ENCODE measurements at regions not wholly inside any gene's neighbourhood (a gene's known extent, or its start where the extent isn't known, plus 50 kb on each side); places are given as distances from the start of the nearest gene placed in this dataset.
A peak's percentile ranks its signal among the peaks of the same experiment; 100 is the strongest.

DNA sequence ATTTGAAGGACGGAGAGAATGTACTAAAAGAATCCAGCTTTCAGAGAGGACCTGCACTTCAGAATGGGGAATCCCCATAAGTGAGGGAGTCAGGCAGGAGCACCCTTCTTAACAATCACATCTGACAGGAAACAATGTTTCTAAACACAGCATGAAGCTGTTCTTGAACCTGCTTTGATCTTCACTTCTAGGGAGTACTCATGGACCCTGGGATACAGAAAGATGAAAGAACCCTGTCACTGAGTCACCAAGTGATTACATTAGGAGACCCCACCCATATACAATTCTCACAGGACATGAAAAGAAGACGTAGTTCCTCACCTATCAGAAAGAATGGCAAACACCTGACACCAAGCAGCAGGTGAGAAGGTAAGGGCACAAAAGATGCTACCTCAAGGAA, 296.9 kb upstream of the ZC3H12C start:
- DNase-seq = no peak

DNA sequence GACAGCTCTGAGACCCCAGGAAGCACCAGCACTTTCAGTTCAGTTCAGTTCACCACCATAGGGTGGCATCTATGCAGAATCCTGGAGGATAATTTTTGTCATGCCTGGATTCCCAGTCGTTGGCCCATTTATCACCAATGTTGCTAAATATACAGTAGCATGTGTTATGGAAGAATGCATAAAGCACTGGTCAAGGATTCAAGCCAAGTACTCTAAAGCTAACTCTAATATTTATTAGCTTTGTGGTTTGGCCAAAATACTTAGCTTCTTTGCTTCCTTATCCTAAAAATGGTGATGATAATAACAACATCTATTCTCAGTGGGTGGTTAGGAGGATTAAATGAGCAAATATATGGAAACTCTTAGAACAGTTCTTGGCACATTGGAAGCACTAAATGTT, 294.7 kb upstream of the ZC3H12C start:
- DNase-seq = no peak

DNA sequence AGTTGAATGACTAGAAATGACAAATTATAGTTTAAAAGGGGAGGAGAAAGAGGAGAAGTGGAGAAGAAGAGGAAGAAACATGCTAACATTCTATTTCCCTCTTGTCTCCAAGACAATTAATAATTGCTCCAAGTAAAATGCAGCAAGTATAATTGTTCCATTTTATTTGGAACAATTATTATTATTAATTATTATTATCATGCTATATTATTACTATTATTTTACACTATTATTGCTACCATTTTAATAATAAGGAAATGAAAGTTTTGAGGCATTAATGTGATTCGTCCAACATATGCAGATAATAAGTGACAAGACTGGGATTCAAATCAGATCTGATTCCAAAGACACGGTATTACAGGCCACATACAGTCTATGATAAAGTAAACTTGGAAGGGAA, 293.6 kb upstream of the ZC3H12C start:
- DNase-seq = no peak

DNA sequence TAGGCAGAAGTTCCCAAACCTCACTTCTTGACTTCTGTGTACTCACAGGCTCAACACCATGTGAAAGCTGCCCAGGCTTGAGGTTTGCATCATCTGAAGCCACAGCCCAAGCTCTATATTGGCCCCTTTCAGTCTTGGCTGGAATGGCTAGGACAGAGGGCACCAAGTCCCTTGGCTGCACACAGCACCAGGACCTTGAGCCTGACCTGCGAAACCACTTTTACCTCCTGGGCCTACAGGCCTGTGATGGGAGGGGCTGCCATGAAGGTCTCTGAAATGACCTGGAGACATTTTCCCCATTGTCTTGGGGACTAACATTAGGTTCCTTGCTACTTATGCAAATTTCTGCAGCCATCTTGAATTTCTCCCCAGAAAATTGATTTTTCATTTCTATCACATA, 288.3 kb upstream of the ZC3H12C start:
- DNase-seq = no peak

DNA sequence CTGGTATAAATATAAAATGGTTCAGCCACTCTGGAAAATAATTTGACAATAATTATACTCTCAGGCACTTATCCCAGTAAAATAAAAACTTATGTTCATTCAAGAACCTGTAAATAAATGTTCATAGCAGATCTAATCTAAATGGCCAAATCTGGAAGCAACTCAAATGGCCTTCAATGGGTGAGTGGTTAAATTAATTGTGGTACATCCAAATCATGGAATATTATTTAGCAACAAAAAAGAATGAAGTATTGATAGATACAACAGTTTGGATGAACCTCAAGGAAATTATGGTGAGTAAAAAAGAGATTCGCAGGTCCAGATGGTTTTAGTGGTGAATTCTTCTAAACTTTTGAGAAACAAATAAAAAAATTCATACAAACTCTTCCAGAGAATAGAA, 287.0 kb upstream of the ZC3H12C start:
- DNase-seq = no peak

DNA sequence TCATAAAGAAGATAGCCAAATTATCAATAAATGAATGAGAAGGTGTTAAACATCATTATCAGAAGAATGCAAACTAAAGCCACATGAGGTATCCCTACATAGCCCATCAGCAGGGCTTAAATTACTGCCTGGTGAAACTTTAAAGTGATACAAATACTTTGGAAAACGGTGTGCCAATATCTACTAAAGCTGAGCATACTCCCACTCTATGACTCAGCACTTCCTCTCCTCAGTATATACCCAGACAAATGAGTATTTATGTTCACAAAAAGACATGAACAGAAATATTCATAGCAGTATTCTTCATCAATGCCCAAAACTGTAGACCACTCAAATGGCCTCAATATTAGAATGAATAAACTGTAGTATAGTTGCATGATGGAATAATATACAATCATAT, 284.6 kb upstream of the ZC3H12C start:
- DNase-seq = no peak

DNA sequence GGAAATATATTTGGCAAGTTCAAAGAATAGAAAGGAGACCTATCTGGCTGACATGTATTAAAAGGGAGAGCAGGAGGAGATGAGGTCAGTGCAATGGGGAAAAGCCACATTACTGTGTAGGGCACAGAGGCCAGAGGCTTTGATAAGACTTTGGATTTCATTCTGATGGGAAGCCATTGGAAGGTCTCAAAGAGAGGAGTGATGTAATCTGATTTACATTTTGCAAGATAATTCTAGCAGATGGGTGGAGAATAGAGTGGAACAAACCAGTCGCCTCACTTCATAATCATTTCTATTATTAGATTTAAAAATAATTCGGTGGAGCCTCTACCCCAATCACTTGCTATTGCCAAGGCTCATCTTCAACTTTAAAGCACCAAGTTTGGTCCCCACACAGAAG, 278.4 kb upstream of the ZC3H12C start:
- DNase-seq = no peak

DNA sequence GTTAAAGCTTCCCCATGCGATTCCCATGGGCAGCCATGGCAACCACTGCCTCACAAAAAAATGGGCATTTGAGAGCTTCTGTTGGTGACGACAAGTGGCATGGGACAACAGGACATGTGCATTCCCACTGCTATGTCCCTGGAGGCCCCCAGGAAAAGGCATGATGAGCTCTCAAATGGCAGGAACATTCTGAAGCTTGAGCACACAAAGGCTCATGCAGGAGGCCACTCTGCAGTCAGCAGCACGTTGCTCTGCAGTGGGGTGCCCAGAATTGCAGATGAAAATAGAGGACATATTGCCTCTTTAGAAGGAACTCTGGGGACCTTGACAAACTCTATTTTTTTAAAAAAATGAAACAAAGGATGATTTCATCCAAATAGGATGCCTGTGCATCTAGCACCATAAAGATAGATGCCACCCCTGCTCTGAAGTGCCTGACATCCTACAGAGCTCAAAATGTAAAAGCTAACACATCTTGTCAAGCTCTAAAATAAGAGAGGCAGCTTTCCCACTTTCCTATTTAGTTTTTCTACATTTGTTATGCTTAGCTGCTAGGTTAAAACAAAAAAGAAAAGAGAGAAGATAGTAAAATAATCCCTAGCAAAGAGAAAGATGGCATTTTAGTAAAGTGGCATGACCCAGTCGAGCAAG, 277.6 kb upstream of the ZC3H12C start:
- DNase-seq = no peak

DNA sequence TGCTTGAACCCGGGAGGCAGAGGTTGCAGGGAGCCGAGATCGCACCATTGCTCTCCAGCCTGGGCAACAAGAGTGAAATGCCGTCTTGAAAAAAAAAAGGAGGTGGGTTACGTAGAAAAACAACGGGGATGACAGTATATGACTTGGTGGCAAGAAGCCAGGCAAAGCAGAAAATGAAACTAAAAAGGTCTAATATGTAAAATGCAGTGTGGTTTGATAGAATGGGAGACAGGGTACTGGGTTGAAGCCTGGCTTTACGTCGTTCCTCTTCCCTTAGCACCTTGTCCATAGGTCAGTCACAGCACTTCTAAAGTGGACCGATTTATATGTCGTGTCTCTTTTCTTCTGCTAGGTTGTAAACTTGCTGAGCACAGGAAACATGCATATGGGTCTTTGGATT, 274.9 kb upstream of the ZC3H12C start:
- DNase-seq = no peak

DNA sequence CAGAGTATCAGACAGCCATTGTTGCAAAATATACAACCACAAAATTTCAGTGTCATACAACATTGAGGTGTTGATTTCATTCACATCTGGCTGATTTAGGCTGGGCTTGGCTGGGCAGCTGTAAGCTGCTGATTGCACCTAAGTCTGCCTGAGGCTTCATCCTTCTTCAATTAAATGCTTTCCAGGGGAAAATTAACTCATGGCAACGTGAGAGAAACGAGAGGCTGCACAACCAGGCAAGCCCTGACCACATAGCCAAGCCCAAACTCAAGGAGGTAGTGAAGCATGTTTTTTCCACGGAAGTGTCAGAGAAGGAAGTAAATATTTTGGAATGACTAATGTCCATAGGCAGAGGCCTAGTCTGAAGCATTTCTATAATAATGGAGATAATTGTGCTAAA, 273.8 kb upstream of the ZC3H12C start:
- DNase-seq = no peak

DNA sequence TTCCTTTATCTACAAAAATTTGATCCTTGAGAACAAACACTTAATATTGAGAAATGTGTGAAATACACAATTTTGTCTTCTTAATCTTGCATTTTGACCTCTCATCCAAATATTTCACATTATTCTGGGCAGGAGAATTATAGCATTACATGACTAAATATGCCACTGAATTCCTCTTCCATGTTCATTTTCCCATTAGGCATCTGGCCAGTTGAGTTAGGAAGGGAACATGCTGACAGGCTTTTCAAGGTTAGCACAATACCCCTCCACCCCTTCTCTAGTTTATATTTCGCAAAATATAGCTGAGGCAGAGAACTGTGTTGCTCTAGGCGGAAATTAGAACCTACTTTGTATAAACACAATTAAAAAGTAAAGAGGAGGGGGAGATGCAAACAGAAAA, 271.7 kb upstream of the ZC3H12C start:
- no peak for DNase-seq

DNA sequence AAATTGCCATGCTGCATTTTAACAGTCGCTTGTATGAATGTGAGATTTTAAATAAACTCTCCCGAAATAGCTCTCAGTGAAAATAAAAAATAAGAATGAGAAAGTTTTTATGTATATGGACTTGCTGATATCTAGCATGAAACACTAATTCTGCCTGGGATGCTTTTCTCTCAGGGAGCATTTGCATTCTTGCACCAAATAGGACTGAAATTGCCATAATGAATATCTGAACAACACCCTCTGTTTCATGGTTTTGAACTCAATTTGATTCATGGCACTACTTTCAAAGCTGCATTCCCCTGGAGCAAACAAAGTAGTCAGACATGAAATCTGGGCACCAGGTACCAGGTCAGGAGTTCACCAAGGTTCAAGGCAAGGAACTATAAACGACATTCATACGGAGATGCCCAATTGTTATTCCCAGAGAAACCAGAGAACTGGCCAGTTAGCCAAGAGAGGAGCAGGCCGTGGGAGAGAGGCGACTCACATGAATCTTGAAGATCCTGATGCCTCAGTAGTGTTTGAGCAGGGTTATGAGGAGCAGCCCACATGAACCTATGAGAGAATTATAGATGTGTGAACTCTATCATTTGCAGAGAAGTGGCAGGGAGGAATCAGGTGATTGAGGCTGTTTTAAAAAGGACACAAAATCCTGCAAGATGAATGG, 270.6 kb upstream of the ZC3H12C start:
- DNase-seq = no peak

DNA sequence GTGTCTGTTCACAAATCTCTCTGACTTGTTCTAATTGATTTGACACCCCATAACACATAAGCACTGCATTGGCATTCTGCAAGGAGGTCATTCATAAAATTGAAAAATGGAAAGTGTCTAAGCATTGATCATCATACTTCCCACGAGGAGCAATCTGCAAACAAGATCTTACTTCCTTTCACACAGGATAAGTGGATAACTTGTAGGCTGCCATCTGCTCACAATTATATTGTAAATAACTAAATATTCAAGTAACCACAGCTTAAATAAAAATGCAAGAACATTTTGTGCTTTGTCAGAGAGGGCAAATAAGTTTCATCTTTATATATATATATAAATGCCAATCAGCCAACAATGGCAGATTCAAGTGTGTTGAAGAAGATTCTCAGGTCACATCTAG, 264.8 kb upstream of the ZC3H12C start:
- no peak for DNase-seq

DNA sequence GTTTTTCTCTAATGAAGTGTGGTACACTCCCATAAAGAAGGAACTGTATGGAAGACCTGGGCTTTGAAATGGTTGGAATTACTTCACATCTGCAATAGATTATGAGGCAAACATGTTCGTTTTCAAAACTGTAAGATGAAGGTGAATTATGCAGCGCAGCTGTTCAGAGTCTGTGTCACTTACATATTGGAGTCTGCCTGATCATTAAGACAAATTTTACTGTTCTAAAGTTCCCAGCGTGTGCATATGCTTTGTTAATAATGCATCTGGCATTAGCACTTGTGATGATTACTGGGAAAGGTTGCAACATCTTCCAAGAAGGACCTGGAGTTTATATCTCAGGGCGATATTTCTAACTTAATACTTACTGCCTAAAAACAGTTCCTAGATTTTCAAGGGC, 255.2 kb upstream of the ZC3H12C start:
- DNase-seq = no peak

DNA sequence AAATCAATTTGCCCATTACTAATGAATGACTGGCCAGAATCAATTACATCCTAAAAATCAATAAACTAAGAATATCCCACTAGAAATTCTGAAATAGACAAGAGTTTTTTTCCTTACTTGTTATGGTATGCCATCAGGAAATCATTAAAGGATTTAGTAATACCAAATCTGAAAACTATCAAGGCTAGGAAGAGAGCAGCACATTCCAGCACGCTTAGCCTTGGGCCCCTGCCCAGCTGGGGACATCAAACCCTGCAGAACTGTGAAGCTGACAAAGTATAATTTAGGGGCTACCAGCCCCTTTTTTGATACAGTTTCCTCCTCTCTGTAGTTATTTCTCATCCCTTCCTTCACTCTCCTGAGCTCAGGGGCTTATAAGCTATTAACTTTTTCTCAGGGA, 247.8 kb upstream of the ZC3H12C start:
- DNase-seq = no peak

DNA sequence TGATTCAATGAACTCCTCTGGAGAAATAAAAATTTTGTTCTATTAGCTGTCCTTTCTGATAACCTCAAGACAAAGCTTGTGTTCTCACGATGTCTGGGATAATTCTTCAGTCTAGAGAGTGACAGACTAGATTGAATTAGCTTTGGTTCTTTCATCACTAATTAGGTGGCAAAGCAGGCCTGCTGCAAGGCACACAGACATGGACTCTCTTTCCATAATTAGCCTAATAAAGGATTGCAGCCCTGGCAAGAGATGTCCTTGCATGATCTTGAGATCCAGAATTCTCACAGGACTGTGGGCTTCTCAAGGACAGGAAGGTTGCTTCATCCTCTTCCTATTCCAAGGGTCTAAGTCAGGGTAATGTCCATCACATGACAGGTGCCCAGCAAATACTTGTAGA, 245.6 kb upstream of the ZC3H12C start:
- no peak for DNase-seq

DNA sequence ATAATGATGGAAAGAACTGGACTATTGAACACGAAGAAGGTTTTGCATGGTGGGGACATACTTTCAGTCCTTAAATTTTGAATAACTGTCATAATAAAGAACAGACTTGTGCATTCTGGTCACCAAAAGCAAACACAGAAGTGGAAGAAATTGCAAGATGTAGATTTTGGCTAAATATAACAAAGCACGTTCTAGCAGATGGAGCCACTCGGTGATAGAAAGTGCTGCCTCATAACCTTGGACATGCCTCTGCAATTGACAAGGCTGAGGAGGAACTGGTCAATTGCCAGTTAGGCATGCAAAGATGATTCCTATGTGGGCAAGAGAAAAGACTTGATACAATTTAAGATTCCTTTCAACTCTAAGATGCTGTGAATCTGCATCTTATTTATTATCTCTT, 244.1 kb upstream of the ZC3H12C start:
- DNase-seq = no peak

DNA sequence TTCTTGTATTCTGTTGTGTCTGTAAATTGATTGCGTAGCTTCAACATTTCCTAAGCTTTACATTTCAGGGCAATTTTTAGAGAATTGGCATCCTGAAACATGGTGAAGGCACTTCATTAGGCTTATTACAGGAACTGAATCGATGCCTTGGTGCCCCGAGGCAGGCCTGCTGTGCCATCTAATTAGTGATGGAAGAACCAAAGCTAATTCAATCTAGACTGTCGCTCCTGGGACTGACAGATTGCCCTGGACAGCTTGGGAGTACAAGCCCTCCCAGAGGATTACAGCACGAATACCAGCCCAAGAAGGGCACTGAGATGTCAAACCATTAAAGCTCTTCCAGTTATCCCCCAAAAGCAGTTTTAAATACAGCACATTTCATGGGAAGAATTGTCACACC, 243.2 kb upstream of the ZC3H12C start:
- no peak for DNase-seq

DNA sequence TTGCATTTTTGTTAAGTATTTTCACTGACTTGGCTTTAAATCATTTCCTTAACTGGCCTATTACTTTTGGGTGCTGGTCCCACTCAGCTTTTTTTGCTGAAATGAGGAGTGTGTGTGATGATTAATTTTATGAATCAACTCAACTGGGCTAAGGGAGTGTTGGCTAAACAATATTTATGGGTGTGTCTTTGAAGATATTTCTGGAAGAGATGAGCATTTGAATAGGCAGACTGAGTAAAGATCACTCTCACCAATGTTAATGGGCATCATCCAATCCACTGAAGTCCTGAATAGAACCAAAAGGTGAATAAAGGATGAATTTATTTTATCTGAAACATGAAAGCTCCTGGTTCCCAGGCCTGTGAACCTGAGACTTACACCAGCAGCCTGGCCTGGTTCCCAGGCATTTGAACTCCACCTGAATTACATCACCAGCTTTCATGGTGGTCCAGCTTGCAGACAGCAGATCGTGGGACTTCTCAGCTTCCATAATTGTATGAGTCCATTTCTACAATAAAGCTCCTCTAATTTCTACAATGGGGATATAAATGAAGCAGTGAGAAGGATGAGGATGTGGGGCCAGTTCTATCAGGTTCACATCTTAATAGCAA, 241.3 kb upstream of the ZC3H12C start:
- no peak for DNase-seq

DNA sequence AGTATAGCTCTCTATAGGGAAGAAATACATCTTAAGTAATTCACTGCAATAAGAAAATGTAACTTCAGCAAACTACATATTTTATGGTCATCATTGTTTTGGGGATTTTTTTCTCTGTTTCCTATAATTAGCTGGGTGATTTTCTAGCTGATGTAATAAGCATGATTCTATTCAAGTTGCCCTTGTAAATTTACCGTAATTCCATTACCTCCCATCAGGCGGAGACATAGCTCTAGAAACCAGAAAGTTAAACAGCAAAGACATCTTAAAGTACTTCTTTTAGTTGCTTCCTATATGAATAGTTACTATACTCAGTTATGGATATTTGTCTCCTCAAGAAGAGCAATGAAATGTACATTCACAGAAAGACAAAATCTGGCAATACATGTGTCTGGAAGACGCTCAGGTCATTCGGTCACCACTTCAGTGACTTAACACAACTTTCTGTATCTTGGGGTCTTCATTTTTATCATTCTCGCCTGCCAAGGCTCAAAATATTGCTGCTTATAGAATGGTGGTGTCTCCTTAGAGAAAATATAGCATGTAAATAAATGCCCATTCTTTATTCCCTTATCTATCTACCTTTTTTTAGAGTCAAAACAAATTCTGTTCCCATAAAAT, 239.9 kb upstream of the ZC3H12C start:
- DNase-seq = peak; percentile 16 to 30

DNA sequence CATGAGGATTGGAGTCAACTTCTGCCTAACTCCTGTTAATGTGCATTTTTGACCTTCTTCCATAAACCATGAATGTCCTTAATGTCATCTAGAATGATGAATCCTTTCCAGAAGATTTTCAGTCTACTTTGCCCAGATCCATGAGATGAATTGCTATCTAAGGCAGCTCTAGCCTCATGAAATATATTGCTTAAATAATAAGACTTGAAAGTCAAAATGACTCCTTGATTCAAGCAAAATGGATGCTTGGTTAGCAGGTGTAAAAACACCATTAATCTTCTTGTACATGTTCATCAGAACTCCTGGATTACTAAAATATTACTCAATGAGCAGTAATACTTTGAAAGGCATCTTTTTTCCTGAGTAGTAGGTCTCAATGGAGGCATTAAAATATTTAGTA, 238.5 kb upstream of the ZC3H12C start:
- DNase-seq = no peak

DNA sequence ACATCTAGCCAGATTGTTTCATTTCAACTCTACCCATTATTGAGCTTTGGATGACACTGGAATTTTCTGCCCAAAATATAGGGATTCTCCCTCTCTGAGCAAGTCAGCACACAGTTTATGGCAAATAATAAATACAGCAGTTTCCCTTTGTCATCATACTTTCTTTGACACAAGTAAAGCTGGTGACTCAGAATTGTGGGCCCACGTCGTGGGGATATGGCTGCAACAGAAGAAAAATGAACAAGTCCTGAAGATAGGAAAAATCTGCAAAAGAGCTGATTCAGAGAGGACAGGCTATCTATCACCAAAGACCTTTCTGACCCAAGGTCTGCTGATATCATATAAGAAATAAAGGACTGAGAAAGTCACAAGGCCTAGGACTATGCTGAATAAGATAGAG, 236.3 kb upstream of the ZC3H12C start:
- no peak for DNase-seq

DNA sequence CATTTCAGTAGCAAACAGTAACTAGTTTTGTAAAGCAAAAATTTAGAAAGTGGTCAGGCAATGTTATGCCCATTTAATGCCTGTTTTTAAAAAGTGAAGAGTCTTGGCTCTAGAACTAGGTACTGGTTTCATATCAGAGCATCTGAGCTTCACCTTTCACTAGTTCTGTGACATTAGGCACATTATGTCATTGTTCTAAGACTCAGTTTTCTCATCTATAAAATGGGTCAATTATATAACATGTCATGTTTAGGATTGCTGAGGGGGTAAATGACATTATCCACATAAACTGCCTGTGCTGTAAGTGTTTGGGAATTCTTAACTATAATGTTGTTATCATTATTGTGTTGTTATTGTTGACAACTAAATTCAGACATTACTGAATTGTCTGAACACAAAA, 235.6 kb upstream of the ZC3H12C start:
- no peak for DNase-seq

Measured in right lung (tissue), 2 donors.